GM21786 (cell line): ENCODE measurements at regions not wholly inside any gene's neighbourhood (a gene's known extent, or its start where the extent isn't known, plus 50 kb on each side); places are given as distances from the start of the nearest gene placed in this dataset.
A peak's percentile ranks its signal among the peaks of the same experiment; 100 is the strongest.

ENCODE experiments used
- ATAC-seq: cut with Tn5 transposase; IDR thresholded peaks from one replicate; pipeline ENCODE4 v1.9.1; 2021; ENCODE audit not compliant: unreplicated experiment

DNA sequence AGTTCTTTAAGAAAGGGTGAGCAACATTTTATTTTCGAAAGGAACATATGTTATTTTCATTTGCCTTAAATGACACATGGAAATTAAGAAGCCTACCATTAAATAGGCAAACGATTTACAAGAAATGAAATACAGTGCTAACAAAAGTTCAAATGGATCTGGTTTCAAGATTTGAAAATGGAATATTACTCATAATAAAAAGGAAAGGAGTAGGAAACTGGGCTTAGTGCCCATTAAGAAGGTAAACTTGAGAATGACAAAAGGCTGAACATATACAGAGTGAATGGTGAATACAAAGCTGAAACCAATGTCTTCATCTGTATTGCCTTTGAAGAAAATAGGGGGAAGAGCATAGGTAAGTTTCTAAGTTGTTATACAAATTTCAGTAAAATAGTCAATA, 974.2 kb upstream of the C9orf72 start:
- no peak for ATAC-seq

GRCh38 chr9:28563291-28563934, 990.1 kb upstream of the C9orf72 start:
- no peak for ATAC-seq

DNA sequence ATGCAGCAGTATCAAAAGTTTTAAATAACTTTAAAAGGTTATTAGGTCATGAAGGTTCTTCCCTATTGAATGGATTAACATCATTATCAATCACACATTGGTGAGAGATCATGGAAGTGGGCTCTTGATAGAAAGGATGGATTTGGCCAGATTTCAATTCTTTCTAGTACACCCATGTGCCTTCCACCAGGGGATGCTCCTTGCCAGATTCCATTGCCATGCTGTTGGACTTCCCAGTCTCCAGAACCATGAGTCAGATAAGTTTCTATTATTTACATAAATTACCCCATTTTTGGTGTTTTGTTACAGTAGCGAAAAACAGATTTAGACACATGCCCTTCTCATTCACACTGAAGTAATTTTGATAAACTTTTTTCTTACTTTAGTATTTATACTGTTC, 1010.6 kb upstream of the C9orf72 start:
- no peak for ATAC-seq

DNA sequence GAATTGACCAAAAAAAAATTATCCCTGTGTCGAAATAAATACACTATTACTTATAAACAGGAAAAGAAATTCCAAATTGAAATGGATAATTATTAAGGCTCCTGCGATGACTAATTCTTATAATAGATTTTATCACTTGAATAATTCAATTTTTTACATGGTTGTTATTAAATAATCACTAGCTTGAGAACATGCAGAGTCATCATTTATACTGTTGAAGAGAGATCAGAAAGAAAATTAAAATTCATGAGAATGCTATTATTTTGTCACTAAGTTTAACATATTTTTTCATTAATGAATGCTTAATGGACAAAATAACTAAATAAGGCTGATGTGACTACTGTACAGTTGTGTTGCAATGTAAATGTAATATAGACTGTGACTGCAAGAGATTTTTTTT, 1011.3 kb upstream of the C9orf72 start:
- no peak for ATAC-seq

- no peak for ATAC-seq
Observed at GRCh38 chr9:28587052-28587451, 1013.8 kb upstream of the C9orf72 start.

GRCh38 chr9:28598408-28598807, 1025.1 kb upstream of the C9orf72 start:
- ATAC-seq = no peak

- no peak for ATAC-seq
Observed at GRCh38 chr9:28600226-28600625, 1026.9 kb upstream of the C9orf72 start.

- no peak for ATAC-seq
Observed at GRCh38 chr9:28607843-28608242, 1034.6 kb upstream of the C9orf72 start.

DNA sequence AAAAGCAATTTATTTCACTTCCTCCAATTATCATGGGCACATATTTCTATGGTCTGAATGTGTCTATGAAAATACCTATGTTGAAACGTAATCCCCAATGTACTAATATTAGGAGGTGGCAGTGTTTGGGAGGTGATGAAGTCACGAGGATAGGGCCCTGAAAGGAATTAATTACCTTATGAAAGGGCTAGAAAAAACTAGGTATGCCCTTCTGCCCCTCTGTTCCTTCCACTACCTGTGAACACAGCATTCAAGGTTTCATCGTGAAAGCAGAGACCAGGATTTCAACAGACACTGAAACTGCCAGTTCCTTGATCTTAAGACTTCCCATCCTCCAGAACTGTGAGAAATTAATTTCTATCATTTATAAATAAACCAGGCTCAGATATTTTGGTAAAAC, 1037.1 kb upstream of the C9orf72 start:
- ATAC-seq = no peak

DNA sequence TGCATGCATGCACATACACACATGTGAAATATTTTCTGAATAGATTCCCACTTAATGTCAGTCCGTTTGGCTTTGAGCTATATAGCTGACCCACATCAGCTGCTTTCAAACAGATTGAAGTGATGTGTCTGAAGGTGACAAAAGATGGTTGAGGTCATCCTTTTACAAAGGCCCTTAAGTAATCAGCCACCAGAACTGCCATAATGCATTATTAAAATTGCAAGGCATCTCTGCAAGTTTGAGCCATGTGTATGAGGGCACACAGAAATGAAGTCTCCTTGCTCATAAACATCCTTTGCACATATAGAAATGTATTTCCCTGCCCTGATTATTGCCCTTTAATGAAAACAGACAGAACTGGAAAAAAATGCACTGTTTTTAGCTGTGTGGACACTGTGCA, 1043.0 kb upstream of the C9orf72 start:
- ATAC-seq = no peak

- ATAC-seq = no peak
Observed at GRCh38 chr9:28620011-28620410, 1046.7 kb upstream of the C9orf72 start.

GRCh38 chr9:28620661-28621060, 1047.4 kb upstream of the C9orf72 start:
- ATAC-seq = no peak

- no peak for ATAC-seq
Observed at GRCh38 chr9:28624771-28625170, 1051.5 kb upstream of the C9orf72 start.

- ATAC-seq = no peak
Observed at GRCh38 chr9:28628031-28628430, 1054.8 kb upstream of the C9orf72 start.

- ATAC-seq = no peak
Observed at GRCh38 chr9:28648723-28649122, 1075.4 kb upstream of the C9orf72 start.

GRCh38 chr9:28650327-28650726, 1077.0 kb upstream of the C9orf72 start:
- no peak for ATAC-seq

DNA sequence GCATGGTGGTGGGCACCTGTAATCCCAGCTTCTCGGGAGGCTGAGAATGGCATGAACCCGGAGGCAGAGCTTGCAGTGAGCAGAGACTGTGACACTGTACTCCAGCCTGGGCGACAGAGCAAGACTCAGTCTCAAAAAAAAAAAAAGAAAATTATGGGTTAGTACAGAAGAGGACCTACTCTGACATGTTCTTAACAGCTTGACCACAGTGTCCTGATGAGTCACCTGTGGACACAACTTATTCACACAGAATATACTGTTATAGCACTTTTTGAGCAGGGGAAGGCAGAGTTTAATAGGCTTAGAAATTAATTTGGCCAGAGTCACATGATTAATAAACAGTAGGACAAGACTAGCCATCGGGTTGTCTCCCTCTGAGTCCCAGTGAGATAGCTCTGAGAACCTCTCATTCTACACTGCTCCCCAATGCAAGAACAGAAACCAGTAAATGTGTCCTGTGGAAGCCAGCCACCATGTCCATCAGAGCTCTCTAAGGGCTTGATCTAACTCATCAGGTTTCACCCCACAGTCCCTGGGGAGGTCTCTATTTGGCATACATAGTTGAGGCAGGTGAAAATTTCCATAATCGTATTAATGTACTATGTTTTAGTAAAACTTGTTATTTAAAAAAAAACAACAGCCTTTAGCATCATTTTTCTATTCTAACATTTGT, 1077.9 kb upstream of the C9orf72 start:
- ATAC-seq = no peak

GRCh38 chr9:28653216-28653615, 1079.9 kb upstream of the C9orf72 start:
- no peak for ATAC-seq

DNA sequence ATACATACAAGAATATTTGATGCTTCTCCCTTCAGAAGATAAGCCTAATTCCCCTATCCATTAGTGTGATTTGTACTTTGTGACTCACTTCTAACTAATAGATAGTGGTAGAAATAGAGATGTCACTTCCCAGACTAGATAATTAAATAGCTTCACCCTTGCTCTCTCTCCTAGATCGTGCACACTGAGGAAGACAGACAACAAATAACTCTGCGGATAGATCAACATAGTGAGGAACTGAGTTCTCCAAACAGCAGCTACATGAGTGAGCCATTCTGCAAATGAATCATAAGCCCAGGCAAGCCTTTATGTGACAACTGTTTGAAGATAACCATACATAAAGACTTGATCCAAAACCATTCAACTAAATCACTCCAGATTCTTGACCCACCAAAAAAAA, 1083.4 kb upstream of the C9orf72 start:
- no peak for ATAC-seq

- ATAC-seq = no peak
Observed at GRCh38 chr9:28661853-28662252, 1088.6 kb upstream of the C9orf72 start.

DNA sequence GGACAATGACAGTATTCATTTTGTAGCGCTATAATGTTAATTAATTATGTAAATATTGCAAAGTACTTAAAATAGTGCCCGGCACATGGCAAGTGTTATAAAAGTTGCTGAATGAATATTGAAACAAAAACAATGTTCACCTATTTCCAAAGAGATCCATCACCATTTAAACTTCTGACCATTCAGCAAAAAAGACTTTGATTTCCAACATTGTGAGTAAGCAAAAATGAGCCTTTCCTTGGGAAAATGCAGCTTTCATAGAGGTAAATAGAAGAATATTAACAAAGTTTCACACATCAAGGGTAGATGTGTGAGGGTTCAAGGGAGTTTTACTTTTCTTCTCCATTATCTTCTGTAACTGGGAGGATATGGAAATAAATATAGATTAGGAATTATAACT, 1089.4 kb upstream of the C9orf72 start:
- no peak for ATAC-seq

- ATAC-seq = peak; percentile 96
Observed at GRCh38 chr9:28668158-28668557, 1094.9 kb upstream of the C9orf72 start.

GRCh38 chr9:28671000-28671399, 1097.7 kb upstream of the C9orf72 start:
- ATAC-seq = no peak
